Adrenal gland (tissue), 9 donors: ENCODE measurements at regions not wholly inside any gene's neighbourhood (a gene's known extent, or its start where the extent isn't known, plus 50 kb on each side); places are given as distances from the start of the nearest gene placed in this dataset.

ENCODE experiments used
- DNase-seq, 7 donors: peaks; one replicate each; pipeline ENCODE4 v3.0.0-alpha.2; 2019 to 2020
- H3K27ac ChIP-seq, 5 donors: fragments of 200-600 bp; sonication (generic) in 4 of 5; 1 replicate in 3 of 5; 2 replicates in 2 of 5; pipeline versions ENCODE4 v1.5.1 to v1.8.0; 2016 to 2020; ENCODE audit warnings: mild to moderate bottlenecking in 1 of 5
- H3K27me3 ChIP-seq: fragments of 200-600 bp; 2 replicates; pipeline ENCODE4 v1.8.0; 2021
- H3K36me3 ChIP-seq, 2 donors: fragments of 200-600 bp; replicated peaks in 1 of 2; 1 replicate in 1 of 2; 2 replicates in 1 of 2; pipeline versions ENCODE4 v1.5.1 to v1.8.0; 2018 to 2022
- H3K4me1 ChIP-seq, 2 donors: fragments of 200-600 bp; replicated peaks in 1 of 2; 1 replicate in 1 of 2; 2 replicates in 1 of 2; pipeline versions ENCODE4 v1.5.1 to v1.8.0; 2018 to 2021
- H3K4me3 ChIP-seq, 4 donors: fragments of 200-600 bp; sonication (generic) in 3 of 4; one replicate each; pipeline ENCODE4 v1.5.1; 2016 to 2018
- H3K9me3 ChIP-seq, 3 donors: fragments of 200-600 bp; sonication (generic) in 1 of 3; replicated peaks in 1 of 3; 1 replicate in 2 of 3; 2 replicates in 1 of 3; pipeline versions ENCODE4 v1.5.1 to v1.8.0; 2016 to 2021
- CTCF ChIP-seq, 6 experiments: fragments of 450-650 bp in 4 of 6; fragments of 200-600 bp in 2 of 6; sonication (generic) in 1 of 6; IDR thresholded peaks; 1 replicate in 5 of 6; 2 replicates in 1 of 6; pipeline versions ENCODE4 v1.5.1 to v1.8.0; 2016 to 2021; ENCODE audit warnings: antibody characterized with exemption in 6 of 6, mild to moderate bottlenecking in 2 of 6, moderate library complexity in 1 of 6
- POLR2A ChIP-seq, 2 donors: fragments of 450-650 bp; IDR thresholded peaks; one replicate each; pipeline ENCODE4 v1.6.1; 2017; ENCODE audit warnings: antibody characterized with exemption in 2 of 2, mild to moderate bottlenecking in 2 of 2, moderate library complexity in 1 of 2
- WGBS, 4 donors: extraction: QIAGEN DNeasy Blood & Tissue Kit in 2 of 4; methylation state at CpG; one replicate each; pipeline versions ENCODE4 v1.1.5 to v1.1.7; 2013 to 2017; 5-methylcytosine and 5-hydroxymethylcytosine counted together
- intact Hi-C, 2 donors: fragments of 100-400 bp; cut with DNase I; formaldehyde crosslinking; loops; one replicate each; pipeline versions ENCODE4 v1.14.1 to v1.15.0; 2022 to 2023
- small RNA-seq, 2 donors: library from RNA; depleted of rRNA; stranded (forward); fragments of <200 nt; gene quantifications; one replicate each; pipeline ENCODE3, GENCODE V24; 2016
- donor health status: healthy with polysubstance abuse.
- donor health status: Bipolar disorder and iron deficiency.
- donor health status: DM: yes; HTN: yes; CAD: no.
- donor health status: DM: no; HTN: no; CAD: no.
- donor health status: DM: no; HTN: no; CAD: no.

GRCh38 chr18:7516266-7517117 is 50.6 kb upstream of the PTPRM start:
- H3K4me3 ChIP-seq = no peak overlapping the region
- H3K27me3 ChIP-seq = no peaks in the 10 kb centered on the region
- H3K36me3 ChIP-seq = no peaks in the 10 kb centered on the region
- 57 to 66% (median 64%) methylated on average over 9 of the region's 9 CpGs for WGBS, 4 donors
- H3K4me1 ChIP-seq = no peaks in the 10 kb centered on the region
- no peak overlapping the region for H3K27ac ChIP-seq
- H3K9me3 ChIP-seq = no peaks in the 10 kb centered on the region
- TF ChIP-seq POLR2A (IDR thresholded peaks at IDR 0.05) (no peak), CTCF (IDR thresholded peaks at IDR 0.05) (no peak)
- DNase-seq = no peak
- intact Hi-C loops = no loop called here

Small RNA genes in the stretch of these regions (small RNA-seq; reads per million reads assigned to genes)
- 0 reads per million in 2 donors for gene RF00554
